SK-N-SH (cell line): ENCODE measurements at regions not wholly inside any gene's neighbourhood (a gene's known extent, or its start where the extent isn't known, plus 50 kb on each side); places are given as distances from the start of the nearest gene placed in this dataset.

ENCODE experiments used
- CTCF ChIA-PET: fragments of 300-600, 350-600 bp; formaldehyde crosslinking; extraction: SDS; loops from one replicate; lab custom pipeline; 2021; lab: Yijun Ruan, JAX
- POLR2A ChIA-PET: fragments of 350-600 bp; sonication (Branson Sonifier 250); formaldehyde crosslinking; extraction: SDS; loops from one replicate; lab custom pipeline; 2020; ENCODE audit warnings: antibody characterized with exemption, inconsistent platforms; lab: Yijun Ruan, JAX
- DNase-seq: peaks from one replicate; pipeline ENCODE4 v3.0.0; 2012
- H2AFZ ChIP-seq: fragments of 200-600 bp; sonication (generic); 2 replicates; pipeline ENCODE4 v1.8.1; 2016; ENCODE audit warnings: antibody characterized with exemption, mild to moderate bottlenecking, low read depth
- H3F3A ChIP-seq: fragments of 200-600 bp; sonication (generic); replicated peaks from 2 replicates; pipeline ENCODE3; 2016; ENCODE audit warnings: antibody characterized with exemption, mild to moderate bottlenecking; ENCODE audit not compliant: insufficient read depth
- H3K27ac ChIP-seq, 2 experiments: fragments of 200-500 bp in 1 of 2; fragments of 200-600 bp in 1 of 2; sonication (Bioruptor generic) in 1 of 2; sonication (generic), shearing (Covaris generic) in 1 of 2; 2 replicates each; pipeline versions ENCODE4 v1.5.1 to v1.6.1; 2014 to 2016; ENCODE audit warnings: low read depth in 2 of 2, inconsistent platforms in 1 of 2, low read length in 1 of 2, mild to moderate bottlenecking in 1 of 2, mixed read lengths in 1 of 2
- H3K27me3 ChIP-seq: fragments of 200-600 bp; sonication (generic), shearing (Covaris generic); 2 replicates; pipeline ENCODE4 v1.6.1; 2016; ENCODE audit warnings: mixed run types; ENCODE audit not compliant: insufficient read depth
- H3K36me3 ChIP-seq, 2 experiments: fragments of 200-500 bp in 1 of 2; fragments of 200-600 bp in 1 of 2; sonication (Bioruptor generic) in 1 of 2; sonication (generic) in 1 of 2; replicated peaks in 1 of 2; 2 replicates each; pipeline versions ENCODE3 to v1.5.1; 2014 to 2016; ENCODE audit warnings: low read length in 1 of 2, mild to moderate bottlenecking in 1 of 2; ENCODE audit not compliant: insufficient read depth in 2 of 2, control insufficient read depth in 1 of 2
- H3K4me1 ChIP-seq, 2 experiments: fragments of 200-500 bp in 1 of 2; fragments of 200-600 bp in 1 of 2; sonication (Bioruptor generic) in 1 of 2; sonication (generic), shearing (Covaris generic) in 1 of 2; 2 replicates each; pipeline versions ENCODE4 v1.5.1 to v1.6.1; 2014 to 2016; ENCODE audit warnings: low read depth in 1 of 2, low read length in 1 of 2, mixed run types in 1 of 2; ENCODE audit not compliant: insufficient read depth in 2 of 2, control insufficient read depth in 1 of 2
- H3K4me2 ChIP-seq: fragments of 200-600 bp; sonication (generic), shearing (Covaris generic); 2 replicates; pipeline ENCODE4 v1.6.1; 2017; ENCODE audit warnings: mixed run types
- H3K4me3 ChIP-seq, 2 experiments: fragments of 200-500 bp in 1 of 2; fragments of 200-600 bp in 1 of 2; sonication (Bioruptor generic) in 1 of 2; sonication (generic), shearing (Covaris generic) in 1 of 2; 2 replicates each; pipeline versions ENCODE4 v1.5.1 to v1.8.1; 2014 to 2016; ENCODE audit warnings: low read depth in 2 of 2, inconsistent platforms in 1 of 2, low read length in 1 of 2, mild to moderate bottlenecking in 1 of 2, mixed read lengths in 1 of 2, moderate library complexity in 1 of 2
- H3K79me2 ChIP-seq: fragments of 200-600 bp; sonication (generic); 2 replicates; pipeline ENCODE4 v1.8.1; 2017; ENCODE audit warnings: mild to moderate bottlenecking; ENCODE audit not compliant: insufficient read depth
- H3K9ac ChIP-seq: fragments of 200-600 bp; sonication (generic); 2 replicates; pipeline ENCODE4 v1.6.1; 2017; ENCODE audit warnings: mixed run types
- H3K9me2 ChIP-seq: fragments of 200-600 bp; sonication (generic); 2 replicates; pipeline ENCODE4 v1.6.1; 2017; ENCODE audit warnings: mixed run types
- H3K9me3 ChIP-seq: fragments of 200-600 bp; sonication (generic); 2 replicates; pipeline ENCODE4 v1.6.1; 2017; ENCODE audit warnings: mixed run types, mild to moderate bottlenecking, moderate library complexity
- H4K20me1 ChIP-seq: fragments of 200-600 bp; sonication (generic); 2 replicates; pipeline ENCODE4 v1.6.1; 2017; ENCODE audit warnings: mild to moderate bottlenecking, mixed run types; ENCODE audit not compliant: insufficient read depth
- CHD2 ChIP-seq: fragments of 150-350 bp; IDR thresholded peaks from 2 replicates; pipeline ENCODE4 v1.6.1; 2018; ENCODE audit warnings: low read length; ENCODE audit not compliant: partially characterized antibody
- CTCF ChIP-seq: fragments of 200-600 bp; sonication (generic); IDR thresholded peaks from 2 replicates; pipeline ENCODE4 v1.6.1; 2017; ENCODE audit warnings: antibody characterized with exemption, mild to moderate bottlenecking, moderate library complexity
- ELF1 ChIP-seq: IDR thresholded peaks from 2 replicates; pipeline ENCODE4 v1.4.0; 2012
- FOSL2 ChIP-seq: IDR thresholded peaks from 2 replicates; pipeline ENCODE4 v1.4.0; 2012; ENCODE audit warnings: low read depth, mild to moderate bottlenecking, moderate library complexity, borderline replicate concordance
- FOXJ3 ChIP-seq: sonication (generic); formaldehyde crosslinking; IDR thresholded peaks from 2 replicates; pipeline ENCODE4 v1.5.1; 2020; ENCODE audit warnings: mild to moderate bottlenecking, missing genetic modification reagents
- FOXM1 ChIP-seq: IDR thresholded peaks from 2 replicates; pipeline ENCODE4 v1.4.0; 2012; ENCODE audit warnings: low read depth, mild to moderate bottlenecking
- GATA2 ChIP-seq: sonication (generic); formaldehyde crosslinking; IDR thresholded peaks from 2 replicates; pipeline ENCODE4 v1.5.0; 2020; ENCODE audit warnings: mild to moderate bottlenecking, missing genetic modification reagents
- IRF3 ChIP-seq: fragments of 150-350 bp; IDR thresholded peaks from 2 replicates; pipeline ENCODE4 v1.6.1; 2016; ENCODE audit warnings: mild to moderate bottlenecking, low read depth, low read length
- MAX ChIP-seq: IDR thresholded peaks from 2 replicates; pipeline ENCODE4 v1.4.0; 2012; ENCODE audit warnings: low read depth
- MEF2A ChIP-seq: IDR thresholded peaks from 2 replicates; pipeline ENCODE4 v1.4.0; 2012; ENCODE audit warnings: low read depth, borderline replicate concordance
- MXI1 ChIP-seq: IDR thresholded peaks from 2 replicates; pipeline ENCODE4 v1.6.1; 2012; ENCODE audit warnings: mild to moderate bottlenecking, low read depth, low read length, improper control_type of control experiment
- PBX3 ChIP-seq: IDR thresholded peaks from 2 replicates; pipeline ENCODE4; 2012
- POLR2AphosphoS5 ChIP-seq: IDR thresholded peaks from 2 replicates; pipeline ENCODE4 v1.6.1; 2012; ENCODE audit warnings: low read depth, low read length
- RCOR1 ChIP-seq: fragments of 150-350 bp; IDR thresholded peaks from 2 replicates; pipeline ENCODE4 v1.6.1; 2017; ENCODE audit warnings: antibody characterized with exemption, low read length
- RXRA ChIP-seq: IDR thresholded peaks from 2 replicates; pipeline ENCODE4 v1.4.0; 2012; ENCODE audit warnings: low read depth, mild to moderate bottlenecking, borderline replicate concordance
- SIN3A ChIP-seq: IDR thresholded peaks from 2 replicates; pipeline ENCODE4 v1.6.1; 2012; ENCODE audit warnings: low read depth, mild to moderate bottlenecking, low read length, moderate library complexity, borderline replicate concordance
- SMC3 ChIP-seq: IDR thresholded peaks from 2 replicates; pipeline ENCODE4 v1.6.1; 2012; ENCODE audit warnings: low read depth, low read length, improper control_type of control experiment
- TAF1 ChIP-seq: IDR thresholded peaks from 2 replicates; pipeline ENCODE4 v1.6.1; 2012; ENCODE audit warnings: low read depth, mild to moderate bottlenecking, low read length, moderate library complexity, borderline replicate concordance
- TEAD4 ChIP-seq: IDR thresholded peaks from 2 replicates; pipeline ENCODE4 v1.4.0; 2012; ENCODE audit warnings: mild to moderate bottlenecking, borderline replicate concordance; ENCODE audit not compliant: insufficient read depth
- YY1 ChIP-seq: IDR thresholded peaks from 2 replicates; pipeline ENCODE4 v1.4.0; 2012; ENCODE audit warnings: low read depth, mild to moderate bottlenecking
- ZBTB33 ChIP-seq: IDR thresholded peaks from 2 replicates; pipeline ENCODE4 v1.4.0; 2012; ENCODE audit warnings: low read depth, borderline replicate concordance
- WGBS: methylation state at CpG from one replicate; pipeline ENCODE4 v1.1.6; 2017; ENCODE audit warnings: low lambda C conversion rate; 5-methylcytosine and 5-hydroxymethylcytosine counted together

- TF ChIP-seq PBX3, result no peak
- TF ChIP-seq GATA2 (CRISPR knock-in tag), result no peak
- TF ChIP-seq, all 33 proteins: peak for 0
Observed at GRCh38 chr15:49742381-49742780, 121.5 kb downstream of the DTWD1 start (continued).

GRCh38 chr15:49747340-49747739 is 126.5 kb downstream of the DTWD1 start:
- no peak for TF ChIP-seq SIN3A
- TF ChIP-seq MXI1, result no peak
- no peak for TF ChIP-seq IRF3
- no peak for TF ChIP-seq FOXJ3
- no peak for TF ChIP-seq YY1
- no peak for TF ChIP-seq FOSL2
- no peak for TF ChIP-seq MAX
- no peak for TF ChIP-seq RCOR1
- no peak for TF ChIP-seq CHD2
- no peak for TF ChIP-seq RXRA
- no peak for TF ChIP-seq POLR2AphosphoS5
- TF ChIP-seq CTCF, result no peak
- TF ChIP-seq ZBTB33, result no peak
- no peak for TF ChIP-seq TAF1
- no peak for TF ChIP-seq PBX3
- no peak for TF ChIP-seq SMC3
- TF ChIP-seq FOXM1, result no peak
- no peak for TF ChIP-seq TEAD4
- TF ChIP-seq MEF2A, result no peak
- no peak for TF ChIP-seq ELF1
- ChIA-PET CTCF (no interaction called here), POLR2A (no interaction called here)
- Histone ChIP-seq H3K4me3 (no peak overlapping the region), H3K4me1 (peaks cover 0 to 3% of the 10 kb centered on the region in 2 experiments; a peak in 2 of 4 replicates), H3K79me2 (no peaks in the 10 kb centered on the region), H3K9me3 (no peaks in the 10 kb centered on the region), H4K20me1 (no peaks in the 10 kb centered on the region), H3K4me2 (no peak overlapping the region), H3K36me3 (no peaks in the 10 kb centered on the region), H3K27me3 (no peaks in the 10 kb centered on the region), H3F3A (no peaks in the 10 kb centered on the region), H3K27ac (no peak overlapping the region), H3K9ac (no peak overlapping the region), H3K9me2 (no peaks in the 10 kb centered on the region), H2AFZ (no peak overlapping the region)
- no peak for DNase-seq
- WGBS, result 50% methylated on average over 1 of the region's 1 CpG
